NCI-H446 (cell line): ENCODE measurements at regions not wholly inside any gene's neighbourhood (a gene's known extent, or its start where the extent isn't known, plus 50 kb on each side); places are given as distances from the start of the nearest gene placed in this dataset.

Experiments used
- DNase-seq, 2 experiments: peaks; one replicate each; lab custom pipeline; 2025; lab: John Stamatoyannopoulos, UW

DNA sequence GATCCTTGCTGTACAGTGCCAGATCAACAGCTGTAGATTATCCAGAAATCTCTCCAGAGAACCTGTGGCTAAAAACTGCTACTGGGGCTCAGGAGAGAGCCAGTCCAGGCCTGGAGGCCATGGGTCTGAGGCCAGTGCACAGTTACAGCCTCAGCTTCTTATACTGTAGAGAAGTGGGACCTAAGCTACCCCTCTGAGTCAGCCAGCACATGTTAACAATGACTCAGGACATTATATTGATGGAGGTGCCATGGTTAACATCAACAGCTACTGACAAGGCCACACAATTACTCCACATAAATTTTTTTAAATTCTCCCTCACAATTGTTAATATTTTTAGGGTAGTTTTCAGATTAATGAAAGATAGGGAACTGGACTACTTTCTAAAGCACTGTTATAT, 138.5 kb downstream of the RBM26 start:
- DNase-seq: no peak

DNA sequence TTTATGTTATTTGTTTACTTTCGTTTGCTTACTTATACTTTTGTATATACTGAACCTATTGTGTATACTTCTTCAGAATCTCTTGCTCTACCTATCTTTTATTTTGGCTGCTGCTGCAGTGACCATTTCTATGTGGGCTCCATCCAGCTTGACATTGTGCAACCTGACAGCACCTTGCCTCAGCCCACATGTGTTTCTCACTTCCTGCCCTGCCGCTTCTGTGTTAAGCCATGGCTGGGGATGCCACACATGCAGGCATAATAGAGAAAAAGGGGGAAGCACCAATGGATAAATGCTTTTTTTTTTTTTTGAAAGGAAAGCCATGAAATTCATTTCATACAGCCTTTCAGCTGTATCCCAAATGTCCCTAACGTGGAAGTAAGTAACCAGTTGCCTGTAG, 147.6 kb downstream of the RBM26 start:
- no peak for DNase-seq

DNA sequence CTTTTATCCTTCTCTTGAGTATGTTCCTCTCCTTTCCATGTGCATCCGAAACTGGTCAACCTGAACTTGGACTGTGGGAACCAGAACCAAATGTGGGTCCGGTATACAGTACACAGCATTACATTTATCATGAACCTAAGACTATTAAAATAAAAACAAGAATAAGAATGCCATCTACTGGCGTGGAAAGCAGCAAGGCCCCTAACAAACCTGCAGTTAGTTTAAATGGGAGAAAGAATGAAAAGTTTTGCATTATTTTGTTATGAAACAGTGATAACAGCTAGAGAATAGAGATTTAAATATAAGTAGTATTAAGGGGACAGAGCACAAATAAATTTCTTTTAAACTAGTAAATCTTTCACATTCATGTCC, 159.5 kb downstream of the RBM26 start:
- DNase-seq: no peak

DNA sequence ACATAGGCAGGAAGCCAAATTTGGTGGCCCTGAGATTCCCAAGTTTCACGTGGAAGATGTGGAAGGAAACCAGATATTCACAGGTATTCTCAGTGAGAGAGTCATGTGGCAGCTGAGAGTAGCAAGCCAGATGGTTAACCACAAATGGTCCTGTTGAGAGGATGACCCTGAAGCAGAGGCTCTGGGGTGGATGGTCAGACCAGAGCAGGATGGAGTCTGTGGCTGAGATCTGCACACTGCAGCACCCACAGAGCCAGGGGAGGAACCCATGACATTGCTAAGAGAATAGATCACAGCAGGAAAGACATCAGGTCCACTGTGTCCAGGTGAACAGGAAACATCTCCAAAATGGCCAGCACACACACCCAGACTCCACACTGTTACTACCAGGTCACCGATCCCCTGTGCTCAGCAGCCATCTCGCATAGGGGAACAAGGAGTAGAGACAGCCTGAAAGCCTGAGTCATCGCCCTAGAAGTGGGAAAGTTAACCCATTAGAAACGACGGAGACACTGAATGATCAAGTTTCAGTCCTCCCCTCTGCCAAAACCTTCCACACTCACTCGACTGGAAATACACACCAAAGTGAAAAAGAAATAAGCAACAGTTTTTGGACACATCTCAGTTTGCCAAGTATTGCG, 160.0 kb downstream of the RBM26 start:
- DNase-seq: peak in 1 of 2 experiments; percentile 11

DNA sequence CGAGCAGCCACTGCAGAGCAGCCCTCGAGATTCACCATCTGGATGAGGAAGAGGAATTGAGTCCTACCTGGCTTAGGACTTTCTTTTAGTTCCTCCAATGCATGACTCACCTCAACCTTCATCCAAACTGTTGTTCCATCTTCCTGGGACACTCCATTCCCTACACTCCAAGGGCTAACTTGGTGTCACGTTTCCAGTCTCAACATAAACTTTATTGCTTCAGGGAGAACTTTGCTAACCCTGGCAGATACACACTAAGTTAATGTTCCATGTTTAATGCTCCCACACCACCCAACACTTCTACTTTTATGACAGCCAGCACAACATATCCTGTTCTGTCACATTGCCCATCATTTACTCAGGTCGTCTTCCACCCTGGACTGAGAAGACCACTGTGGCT, 164.4 kb downstream of the RBM26 start:
- DNase-seq: no peak

DNA sequence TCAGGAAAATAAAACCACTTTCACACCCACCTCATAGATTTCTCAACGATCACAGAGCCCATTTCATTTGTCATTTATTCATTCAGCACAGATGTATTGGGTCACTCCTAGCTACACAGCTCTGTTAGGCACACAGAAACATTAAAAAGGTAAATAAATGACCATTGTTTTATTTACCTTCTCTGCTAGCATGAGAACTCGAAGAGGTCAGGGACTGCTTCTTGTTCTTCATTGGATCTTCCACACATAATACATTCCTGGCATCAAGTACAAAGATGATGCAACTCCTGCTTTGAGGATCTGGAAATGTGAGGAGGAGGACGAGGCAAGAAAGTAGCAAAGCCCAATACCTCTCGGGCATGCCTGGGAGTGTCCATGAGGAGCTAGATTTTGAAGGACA, 168.1 kb downstream of the RBM26 start:
- no peak for DNase-seq

DNA sequence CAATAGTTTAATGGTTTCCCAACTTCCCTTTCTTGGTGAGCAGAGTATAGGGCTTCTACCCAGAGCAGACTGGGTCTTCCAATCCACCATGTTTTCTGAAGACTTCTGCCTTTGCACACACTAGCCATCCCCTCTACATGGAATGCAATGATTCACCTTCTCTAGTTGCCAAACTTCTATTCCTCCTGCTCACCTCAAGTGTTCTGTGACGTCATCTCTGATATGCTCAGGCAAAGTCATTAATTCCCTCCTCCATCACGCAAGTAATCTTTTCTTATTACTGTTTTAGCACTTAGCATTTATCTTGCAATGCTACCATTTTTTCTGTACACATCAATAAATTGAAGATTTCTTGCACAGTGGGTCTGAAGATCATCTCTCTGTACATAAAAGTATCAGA, 174.2 kb downstream of the RBM26 start:
- no peak for DNase-seq

DNA sequence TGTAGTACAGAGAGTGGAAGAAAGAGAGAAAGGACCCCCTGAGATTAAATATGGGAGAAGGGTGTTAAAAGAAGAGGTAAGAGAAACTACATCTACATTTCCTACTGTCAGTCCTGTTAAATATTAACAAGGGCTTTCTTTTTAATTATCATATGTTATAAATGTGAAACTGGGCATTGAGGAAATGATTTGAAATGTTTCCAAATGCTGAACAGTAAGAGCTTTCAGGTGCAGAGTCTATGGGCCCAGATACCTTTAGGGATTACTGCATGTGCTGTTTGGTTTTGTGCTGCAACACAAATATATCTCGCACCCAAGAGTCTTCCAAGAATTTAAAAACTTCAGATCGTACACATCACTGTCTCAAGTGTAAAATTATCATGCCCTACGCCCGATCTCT, 176.3 kb downstream of the RBM26 start:
- no peak for DNase-seq

DNA sequence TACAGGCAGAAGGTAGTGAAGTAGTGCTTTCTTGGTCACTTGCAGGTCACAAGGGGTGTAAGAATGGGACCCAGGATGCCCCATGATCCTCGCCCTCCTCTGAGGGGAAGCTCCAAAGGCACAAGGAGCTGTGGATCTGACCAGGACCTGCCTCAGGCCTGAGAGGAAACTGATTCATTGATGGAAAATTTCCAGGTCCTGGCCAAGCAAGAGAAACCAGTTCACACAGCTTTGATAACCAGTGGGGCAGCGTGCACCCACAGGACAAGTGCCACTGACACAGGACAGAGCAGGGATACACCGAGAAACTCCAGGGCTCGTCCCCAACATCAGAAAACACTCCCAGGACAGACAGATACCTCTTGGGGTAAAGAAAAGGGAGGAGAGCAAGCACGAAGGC, 177.1 kb downstream of the RBM26 start:
- DNase-seq: no peak

DNA sequence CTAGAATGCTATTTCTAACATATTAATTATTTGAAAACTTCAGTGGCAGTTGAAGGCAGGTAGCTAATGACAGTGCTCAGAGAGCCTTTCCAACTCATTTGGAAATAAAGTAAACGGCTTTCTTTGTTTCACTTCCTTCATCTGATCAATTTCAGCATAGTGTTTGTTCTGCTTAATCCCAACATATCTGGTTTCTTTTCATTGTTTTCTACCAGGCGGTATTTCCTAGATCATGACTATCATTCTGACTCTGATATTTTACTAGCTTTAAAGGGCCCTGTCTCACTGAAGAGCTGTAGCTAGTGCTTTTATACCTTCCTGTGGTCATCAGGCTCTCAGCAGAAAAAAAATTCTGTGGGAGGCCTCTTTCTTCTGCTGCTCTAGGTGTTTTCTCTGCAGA, 178.6 kb downstream of the RBM26 start:
- no peak for DNase-seq

DNA sequence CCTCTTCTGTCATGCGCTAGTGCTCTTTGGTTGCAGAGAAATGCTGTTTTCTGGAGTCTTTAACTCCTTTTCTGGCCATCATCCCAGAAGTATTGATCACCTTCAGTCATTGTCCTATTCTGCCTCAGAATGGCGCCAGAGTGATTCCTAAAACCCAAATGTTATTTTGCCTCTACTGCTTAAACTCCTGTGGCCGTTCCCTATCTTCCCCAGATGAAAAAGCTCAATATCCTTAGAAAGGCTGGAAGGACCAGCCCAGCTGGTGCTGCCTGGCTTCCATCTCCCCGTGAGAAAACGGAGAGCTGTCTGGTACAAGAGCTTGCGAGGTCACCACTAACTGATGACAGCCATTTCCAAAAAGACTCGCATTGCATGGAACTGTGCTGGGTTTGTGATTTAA, 179.1 kb downstream of the RBM26 start:
- DNase-seq: no peak

DNA sequence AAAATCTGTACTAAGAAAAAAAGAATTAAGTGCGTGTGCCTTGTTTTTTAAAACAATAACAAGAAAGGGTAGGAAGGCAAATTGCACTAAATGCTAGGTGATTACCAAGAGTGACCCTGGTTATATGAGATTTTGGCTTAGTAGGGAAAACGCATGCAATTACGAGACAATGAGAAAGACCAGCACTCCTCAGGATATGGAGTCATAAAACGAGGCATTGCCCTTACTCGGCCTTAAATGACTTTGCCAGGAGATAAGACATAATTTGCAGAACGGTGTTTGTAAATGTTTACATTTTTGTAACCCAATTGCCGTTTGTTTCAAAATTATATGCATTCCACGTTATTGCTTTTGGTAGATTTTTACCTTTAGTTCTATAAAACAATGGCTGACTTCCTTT, 179.8 kb downstream of the RBM26 start:
- DNase-seq: no peak

DNA sequence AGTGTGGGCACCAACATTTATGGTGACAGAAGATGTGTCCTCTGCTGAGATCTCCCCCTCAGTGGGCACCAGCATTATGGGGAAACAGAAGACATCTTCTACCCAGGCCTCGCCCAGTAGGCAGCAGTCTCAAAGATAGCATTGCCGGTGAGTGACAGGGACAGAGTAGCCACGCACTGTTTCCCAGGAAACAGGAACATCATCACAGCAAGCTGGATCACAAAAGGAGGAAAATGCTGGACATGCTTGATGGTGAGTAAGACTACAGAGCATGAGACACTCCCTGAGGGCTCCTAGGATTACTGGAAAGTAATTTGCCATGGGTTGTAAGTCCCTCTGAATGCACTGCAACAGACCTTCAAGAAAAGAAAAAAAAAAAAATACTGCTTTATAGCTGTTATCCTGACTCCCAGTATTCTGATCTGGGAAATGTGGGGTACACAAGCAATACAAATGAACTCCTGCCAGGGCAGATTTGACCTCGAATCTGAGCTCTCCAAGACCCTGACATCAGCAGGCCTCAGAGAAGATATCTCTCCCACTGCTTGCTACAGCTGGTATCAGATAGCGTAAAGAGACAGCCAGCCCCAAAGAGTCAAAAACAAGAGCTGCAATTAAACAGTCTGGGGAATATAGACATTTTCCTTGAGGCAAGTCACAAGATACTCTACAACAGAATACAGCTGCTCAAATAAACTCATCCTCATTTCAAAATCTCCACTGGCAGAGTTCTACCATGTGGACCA, 180.4 kb downstream of the RBM26 start:
- DNase-seq: no peak

DNA sequence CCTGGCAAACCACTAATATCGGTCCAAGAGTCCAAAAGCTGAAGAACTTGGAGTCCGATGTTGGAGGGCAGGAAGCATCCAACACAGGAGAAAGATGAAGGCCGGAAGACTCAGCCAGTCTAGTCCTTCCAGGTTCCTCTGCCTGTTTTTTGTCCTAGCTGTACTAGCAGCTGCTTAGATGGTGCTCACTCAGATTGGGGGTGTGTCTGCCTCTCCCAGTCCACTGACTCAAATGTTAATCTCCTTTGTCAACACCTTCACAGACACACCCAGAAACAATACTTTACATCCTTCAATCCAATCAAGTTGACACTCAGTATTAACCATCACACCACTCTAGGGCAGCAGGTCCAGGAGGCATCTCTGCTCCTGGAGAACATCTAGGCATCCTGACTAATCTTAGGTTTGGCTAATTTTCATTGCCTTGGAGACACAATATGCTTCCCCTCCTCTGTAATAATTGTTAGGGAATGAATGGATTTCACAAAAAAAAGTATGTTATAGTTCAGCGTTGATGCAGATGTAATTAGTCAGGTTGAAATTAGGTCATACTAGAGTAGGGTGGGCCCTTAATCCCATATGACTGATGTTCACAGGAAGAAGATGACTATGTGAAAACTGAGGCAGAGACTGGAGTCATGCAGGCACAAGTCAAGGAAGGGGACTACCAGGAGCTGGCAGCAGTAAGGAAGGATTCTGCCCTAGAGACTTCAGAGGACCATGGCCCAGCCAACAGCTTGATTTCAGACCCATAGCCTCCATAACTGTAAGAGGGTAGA, 183.4 kb downstream of the RBM26 start:
- DNase-seq: no peak

DNA sequence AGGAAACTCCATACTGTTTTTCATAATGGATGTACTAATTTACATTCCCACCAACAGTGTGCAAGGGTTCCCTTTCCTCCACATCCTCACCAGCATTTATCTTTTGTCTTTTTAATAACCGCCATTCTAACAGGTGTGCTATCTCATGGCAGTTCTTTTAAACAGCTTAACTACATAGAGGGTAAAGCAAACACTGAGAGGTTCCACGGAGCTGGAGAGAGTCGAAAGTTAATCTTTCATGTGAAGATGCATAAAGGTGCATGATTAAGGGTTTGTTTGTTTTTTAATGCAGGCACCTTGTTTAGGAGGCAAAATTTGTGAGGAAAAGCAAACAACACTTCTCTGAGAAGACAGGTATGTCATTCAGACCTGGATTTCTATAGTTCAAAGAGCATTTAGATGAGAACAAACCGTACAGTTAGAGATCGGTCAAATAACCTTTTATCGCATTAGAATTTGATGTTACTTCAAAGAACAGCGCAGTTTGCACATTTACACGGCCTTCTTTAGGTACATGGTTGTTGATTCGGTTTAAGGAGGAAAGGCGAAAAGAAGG, 193.9 kb downstream of the RBM26 start:
- no peak for DNase-seq

DNA sequence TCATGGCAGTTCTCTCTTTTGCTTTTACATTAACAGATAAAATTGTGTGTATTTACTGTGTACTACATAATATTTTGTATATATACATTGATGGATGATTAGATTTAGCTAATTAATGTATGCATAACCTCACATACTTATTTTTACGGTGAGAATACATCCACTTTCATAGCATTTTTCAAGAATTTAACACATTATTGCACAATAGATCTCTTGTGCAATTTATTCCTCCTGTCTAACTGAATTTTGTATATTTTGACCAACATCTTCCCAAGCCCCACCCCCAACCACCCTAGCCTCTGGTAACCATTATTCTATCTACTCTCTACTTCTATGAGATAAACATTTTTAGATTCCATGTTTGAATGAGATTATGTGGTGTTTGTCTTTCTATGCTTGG, 194.7 kb downstream of the RBM26 start:
- no peak for DNase-seq

DNA sequence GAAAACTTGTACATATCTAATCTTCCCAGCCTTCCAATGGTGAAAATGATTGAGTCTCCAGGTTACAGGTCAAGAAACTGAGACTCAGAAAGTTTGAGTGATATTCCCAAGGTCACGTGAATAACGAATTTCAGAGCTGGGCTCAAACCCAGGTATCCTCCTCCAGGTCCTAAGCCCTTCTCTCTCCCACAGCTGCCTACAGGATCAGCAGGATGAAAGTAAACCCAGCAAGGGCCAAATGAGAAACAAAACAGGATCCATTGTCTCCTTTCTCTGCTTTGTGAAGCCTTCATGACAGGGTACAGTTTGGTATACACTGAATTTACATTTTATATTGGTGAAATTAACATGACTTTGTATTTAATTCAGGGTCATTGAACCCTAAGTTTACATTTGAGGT, 208.1 kb downstream of the RBM26 start:
- no peak for DNase-seq

DNA sequence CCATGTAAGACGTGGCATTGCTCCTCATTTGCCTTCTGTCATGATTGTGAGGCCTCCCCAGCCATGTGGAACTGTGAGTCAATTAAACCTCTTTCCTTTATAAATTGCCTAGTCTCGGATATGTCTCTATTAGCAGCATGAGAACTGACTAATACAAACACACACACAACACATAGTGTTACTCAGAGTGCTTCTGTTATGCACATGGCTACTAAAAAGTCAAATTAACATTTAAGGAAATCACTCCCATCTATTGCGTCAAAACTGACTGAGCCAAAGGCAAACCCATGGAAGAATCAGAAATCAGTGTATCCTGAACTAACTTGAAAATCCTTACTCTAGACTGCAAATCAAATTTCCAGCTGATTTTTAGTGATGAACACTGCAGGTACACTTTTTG, 209.2 kb downstream of the RBM26 start:
- DNase-seq: no peak

DNA sequence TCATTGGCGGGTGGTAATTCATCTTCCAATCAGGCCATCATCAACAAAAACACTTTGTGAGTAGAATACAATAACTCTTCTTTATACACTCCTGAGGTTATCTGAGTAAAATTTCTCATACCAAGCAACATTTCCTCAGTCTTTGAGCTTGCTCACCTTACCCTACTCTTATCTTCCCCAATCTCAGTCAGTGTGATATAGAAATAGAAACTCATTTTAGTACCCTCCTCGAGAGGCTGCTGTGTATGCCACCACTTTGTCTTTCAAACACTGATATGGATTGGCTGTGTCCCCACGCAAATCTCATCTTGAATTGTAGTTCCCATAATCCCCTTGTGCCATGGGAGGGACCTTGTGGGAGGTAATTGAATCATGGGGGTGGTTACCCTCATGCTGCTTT, 209.7 kb downstream of the RBM26 start:
- no peak for DNase-seq

DNA sequence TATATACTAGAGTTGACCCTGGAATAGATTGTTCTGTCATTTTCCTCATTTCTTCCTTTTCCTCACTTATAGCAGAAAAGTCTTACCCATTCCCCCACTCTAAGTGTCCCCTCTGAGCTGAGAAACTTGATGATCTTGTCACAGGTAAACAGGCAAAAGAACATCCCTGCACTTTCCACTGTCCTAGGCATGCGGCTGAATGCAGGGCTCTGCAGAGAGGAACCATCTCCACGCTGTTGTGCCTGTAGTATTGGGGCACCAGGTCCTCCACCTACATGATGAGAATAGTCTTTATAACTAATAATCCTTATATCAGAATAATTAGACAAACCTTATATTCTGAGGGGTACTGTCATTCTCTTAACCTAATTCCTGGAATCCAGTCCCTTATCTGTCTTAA, 211.3 kb downstream of the RBM26 start:
- DNase-seq: no peak

DNA sequence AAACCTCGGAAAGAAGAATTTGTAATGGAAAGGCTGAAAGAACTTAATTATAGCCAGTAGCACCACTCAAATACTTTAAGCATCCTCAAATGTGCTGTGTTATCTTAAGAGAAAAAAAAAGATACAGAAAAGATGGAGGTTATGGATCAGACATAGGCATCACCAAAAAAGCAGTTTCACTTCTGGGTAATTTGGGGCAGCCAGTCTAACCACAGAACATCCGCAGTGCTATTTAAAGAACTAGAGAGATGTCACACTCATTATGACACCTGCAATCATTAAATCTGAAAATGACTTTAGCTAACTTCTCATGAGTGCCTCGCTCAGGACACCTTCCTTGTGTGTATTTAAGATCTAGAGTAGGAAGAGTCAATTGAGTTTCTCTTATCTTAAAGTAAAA, 211.8 kb downstream of the RBM26 start:
- no peak for DNase-seq

DNA sequence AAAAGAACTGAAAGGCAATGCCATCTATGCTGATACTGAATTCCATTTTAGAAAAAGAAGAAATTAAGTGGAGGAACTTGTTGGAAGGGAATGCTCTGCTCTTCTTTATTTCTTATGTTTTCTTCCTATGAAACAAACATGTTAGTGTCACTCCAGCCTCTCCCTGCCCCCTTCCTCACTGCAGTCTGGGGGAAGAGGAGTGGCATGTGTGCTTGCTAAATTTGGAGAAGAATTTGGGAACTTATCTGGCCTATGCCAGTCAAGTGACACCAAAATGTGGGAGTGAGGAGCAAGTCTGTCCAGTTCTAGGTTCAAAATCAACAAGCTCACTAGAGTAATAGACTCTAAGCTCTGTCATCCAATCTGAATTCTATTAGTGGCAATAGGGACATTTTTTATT, 214.6 kb downstream of the RBM26 start:
- DNase-seq: no peak

DNA sequence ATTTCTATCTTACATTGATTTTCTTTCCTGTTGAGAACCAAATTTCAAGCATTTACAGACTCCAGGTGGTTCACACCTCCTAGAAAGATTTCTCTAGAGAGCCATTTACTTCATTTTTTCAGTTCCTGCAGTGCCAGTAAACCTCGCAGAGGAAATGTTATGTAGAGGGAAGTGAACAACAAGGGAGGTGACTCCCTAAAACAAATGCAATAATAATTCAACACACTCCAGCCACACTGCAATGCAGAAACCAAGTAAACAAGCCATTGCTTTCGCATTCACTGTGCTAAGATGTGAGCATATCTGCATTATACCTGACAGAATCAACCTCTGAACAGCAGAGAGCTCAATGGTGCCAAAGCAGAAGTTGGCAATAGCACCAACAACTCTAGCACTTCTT, 215.1 kb downstream of the RBM26 start:
- DNase-seq: no peak
